ENCODE measurements at regions not wholly inside any gene's neighbourhood (a gene's known extent, or its start where the extent isn't known, plus 50 kb on each side); places are given as distances from the start of the nearest gene placed in this dataset.

GRCh38 chr18:1446765-1447164 is 542.1 kb downstream of the ADCYAP1 start:
- WGBS, 2 experiments (ENCODE audit: low coverage in 1 of 2, low lambda C conversion rate in 2 of 2, missing lambda C conversion rate in 2 of 2), result 0 to 3% methylated on average over 1 of the region's 1 CpG
- Histone ChIP-seq H3K4me1 (ENCODE audit: insufficient read depth) (no peaks in the 10 kb centered on the region), H3K27me3 (replicated peaks; ENCODE audit: insufficient read depth) (no peaks in the 10 kb centered on the region), H3K9me2 (ENCODE audit: insufficient read depth) (no peaks in the 10 kb centered on the region), H3K27ac (no peak overlapping the region), H3K79me2 (ENCODE audit: insufficient read depth) (no peaks in the 10 kb centered on the region), H3K9me3 (ENCODE audit: low read depth) (no peaks in the 10 kb centered on the region), H3F3A (ENCODE audit: insufficient read depth) (no peaks in the 10 kb centered on the region), H3K9ac (no peak overlapping the region), H3K4me2 (ENCODE audit: unreplicated experiment) (no peak overlapping the region), H3K4me3 (no peak overlapping the region), H2AFZ (no peak overlapping the region), H3K36me3 (ENCODE audit: low read depth) (no peaks in the 10 kb centered on the region), H4K20me1 (ENCODE audit: insufficient read depth) (no peaks in the 10 kb centered on the region)
- DNase-seq, result no peak
- in situ Hi-C loops (cut with MboI), result no loop called here
- no peak for TF ChIP-seq EZH2 (IDR thresholded peaks at IDR 0.05; ENCODE audit: insufficient read depth, poor library complexity, severe bottlenecking)
- TF ChIP-seq EZH2phosphoT487 (IDR thresholded peaks at IDR 0.05; ENCODE audit: insufficient read depth, low read depth), result no peak

GRCh38 chr18:1452821-1453220 is 548.1 kb downstream of the ADCYAP1 start:
- Histone ChIP-seq H3K4me3 (no peak overlapping the region), H3K36me3 (ENCODE audit: low read depth) (no peaks in the 10 kb centered on the region), H3K9me2 (ENCODE audit: insufficient read depth) (no peaks in the 10 kb centered on the region), H3K4me2 (ENCODE audit: unreplicated experiment) (no peak overlapping the region), H3K27me3 (replicated peaks; ENCODE audit: insufficient read depth) (no peaks in the 10 kb centered on the region), H3K4me1 (ENCODE audit: insufficient read depth) (no peaks in the 10 kb centered on the region), H3K79me2 (ENCODE audit: insufficient read depth) (no peaks in the 10 kb centered on the region), H4K20me1 (ENCODE audit: insufficient read depth) (no peaks in the 10 kb centered on the region), H3K9me3 (ENCODE audit: low read depth) (no peaks in the 10 kb centered on the region), H2AFZ (no peak overlapping the region), H3K27ac (no peak overlapping the region), H3F3A (ENCODE audit: insufficient read depth) (no peaks in the 10 kb centered on the region), H3K9ac (no peak overlapping the region)
- 11 to 22% methylated on average over 1 of the region's 1 CpG for WGBS, 2 experiments (ENCODE audit: low coverage in 1 of 2, low lambda C conversion rate in 2 of 2, missing lambda C conversion rate in 2 of 2)
- TF ChIP-seq EZH2phosphoT487 (IDR thresholded peaks at IDR 0.05; ENCODE audit: insufficient read depth, low read depth), result no peak
- no peak for TF ChIP-seq EZH2 (IDR thresholded peaks at IDR 0.05; ENCODE audit: insufficient read depth, poor library complexity, severe bottlenecking)
- in situ Hi-C loops (cut with MboI), result no loop called here
- DNase-seq, result no peak

GRCh38 chr18:1455605-1456004 is 550.9 kb downstream of the ADCYAP1 start:
- DNase-seq, result no peak
- no peak overlapping the region for H2AFZ ChIP-seq
- no peak overlapping the region for H3K4me3 ChIP-seq
- no peak overlapping the region for H3K27ac ChIP-seq
- no peaks in the 10 kb centered on the region for H3K9me2 ChIP-seq (ENCODE audit: insufficient read depth)
- in situ Hi-C loops (cut with MboI), result no loop called here
- H3F3A ChIP-seq (ENCODE audit: insufficient read depth), result no peaks in the 10 kb centered on the region
- TF ChIP-seq EZH2phosphoT487 (IDR thresholded peaks at IDR 0.05; ENCODE audit: insufficient read depth, low read depth), result no peak
- no peak for TF ChIP-seq EZH2 (IDR thresholded peaks at IDR 0.05; ENCODE audit: insufficient read depth, poor library complexity, severe bottlenecking)
- no peaks in the 10 kb centered on the region for H4K20me1 ChIP-seq (ENCODE audit: insufficient read depth)
- no peaks in the 10 kb centered on the region for H3K4me1 ChIP-seq (ENCODE audit: insufficient read depth)
- no peak overlapping the region for H3K9ac ChIP-seq
- H3K4me2 ChIP-seq (ENCODE audit: unreplicated experiment), result no peak overlapping the region
- H3K36me3 ChIP-seq (ENCODE audit: low read depth), result no peaks in the 10 kb centered on the region
- H3K27me3 ChIP-seq (replicated peaks; ENCODE audit: insufficient read depth), result no peaks in the 10 kb centered on the region
- H3K9me3 ChIP-seq (ENCODE audit: low read depth), result no peaks in the 10 kb centered on the region
- no peaks in the 10 kb centered on the region for H3K79me2 ChIP-seq (ENCODE audit: insufficient read depth)

- 12 to 17% methylated on average over 4 of the region's 4 CpGs for WGBS, 2 experiments (ENCODE audit: low coverage in 1 of 2, low lambda C conversion rate in 2 of 2, missing lambda C conversion rate in 2 of 2)
- DNase-seq, result no peak
- no peaks in the 10 kb centered on the region for H3K9me2 ChIP-seq (ENCODE audit: insufficient read depth)
- H3K79me2 ChIP-seq (ENCODE audit: insufficient read depth), result no peaks in the 10 kb centered on the region
- no peak for TF ChIP-seq EZH2 (IDR thresholded peaks at IDR 0.05; ENCODE audit: insufficient read depth, poor library complexity, severe bottlenecking)
- TF ChIP-seq EZH2phosphoT487 (IDR thresholded peaks at IDR 0.05; ENCODE audit: insufficient read depth, low read depth), result no peak
- H3K9me3 ChIP-seq (ENCODE audit: low read depth), result peaks cover under 1% of the 10 kb centered on the region
- no peak overlapping the region for H3K4me2 ChIP-seq (ENCODE audit: unreplicated experiment)
- in situ Hi-C loops (cut with MboI), result no loop called here
- no peaks in the 10 kb centered on the region for H3K36me3 ChIP-seq (ENCODE audit: low read depth)
- H3K27ac ChIP-seq, result no peak overlapping the region
- H2AFZ ChIP-seq, result no peak overlapping the region
- no peak overlapping the region for H3K4me3 ChIP-seq
- H3F3A ChIP-seq (ENCODE audit: insufficient read depth), result no peaks in the 10 kb centered on the region
- H3K9ac ChIP-seq, result no peak overlapping the region
- no peaks in the 10 kb centered on the region for H4K20me1 ChIP-seq (ENCODE audit: insufficient read depth)
- H3K4me1 ChIP-seq (ENCODE audit: insufficient read depth), result no peaks in the 10 kb centered on the region
- H3K27me3 ChIP-seq (replicated peaks; ENCODE audit: insufficient read depth), result no peaks in the 10 kb centered on the region
Observed at GRCh38 chr18:1458547-1458946, 553.9 kb downstream of the ADCYAP1 start.

- no peak overlapping the region for H3K4me2 ChIP-seq (ENCODE audit: unreplicated experiment)
- no peaks in the 10 kb centered on the region for H4K20me1 ChIP-seq (ENCODE audit: insufficient read depth)
- no peak overlapping the region for H2AFZ ChIP-seq
- no peaks in the 10 kb centered on the region for H3K4me1 ChIP-seq (ENCODE audit: insufficient read depth)
- TF ChIP-seq EZH2phosphoT487 (IDR thresholded peaks at IDR 0.05; ENCODE audit: insufficient read depth, low read depth) (no peak), EZH2 (IDR thresholded peaks at IDR 0.05; ENCODE audit: insufficient read depth, poor library complexity, severe bottlenecking) (no peak)
- no peaks in the 10 kb centered on the region for H3K9me2 ChIP-seq (ENCODE audit: insufficient read depth)
- peaks cover 4% of the 10 kb centered on the region for H3K9me3 ChIP-seq (ENCODE audit: low read depth)
- H3K4me3 ChIP-seq, result no peak overlapping the region
- H3K9ac ChIP-seq, result no peak overlapping the region
- no peaks in the 10 kb centered on the region for H3K36me3 ChIP-seq (ENCODE audit: low read depth)
- no peaks in the 10 kb centered on the region for H3F3A ChIP-seq (ENCODE audit: insufficient read depth)
- no peaks in the 10 kb centered on the region for H3K27me3 ChIP-seq (replicated peaks; ENCODE audit: insufficient read depth)
- 15 to 25% methylated on average over 4 of the region's 4 CpGs for WGBS, 2 experiments (ENCODE audit: low coverage in 1 of 2, low lambda C conversion rate in 2 of 2, missing lambda C conversion rate in 2 of 2)
- DNase-seq, result no peak
- no peak overlapping the region for H3K27ac ChIP-seq
- in situ Hi-C loops (cut with MboI), result no loop called here
- no peaks in the 10 kb centered on the region for H3K79me2 ChIP-seq (ENCODE audit: insufficient read depth)
Observed at GRCh38 chr18:1463981-1464380, 559.3 kb downstream of the ADCYAP1 start.
